HepG2 (cell line): ENCODE measurements at regions not wholly inside any gene's neighbourhood (a gene's known extent, or its start where the extent isn't known, plus 50 kb on each side); places are given as distances from the start of the nearest gene placed in this dataset.

Experiments
- ATAC-seq: fragments of 200-7000 bp; cut with Tn5 transposase; 3 replicates; pipeline ENCODE4 v1.9.1; 2020; ENCODE audit warnings: mild to moderate bottlenecking, moderate library complexity
- BruUV-seq: library from RNA; stranded (reverse); fragments of 400-500 nt; replicated peaks from 2 replicates; lab custom pipeline; 2021; lab: Mats Ljungman, UMichigan
- CTCF ChIA-PET: fragments of 300-600 bp; formaldehyde crosslinking; extraction: SDS; loops from one replicate; lab custom pipeline; 2021; ENCODE audit warnings: low total read pairs, inconsistent platforms, low intra/inter-chr PET ratio; lab: Yijun Ruan, JAX
- POLR2A ChIA-PET: fragments of 350-600 bp; sonication (Branson Sonifier 250); formaldehyde crosslinking; loops from one replicate; lab custom pipeline; 2020; ENCODE audit warnings: antibody characterized with exemption, inconsistent platforms; lab: Yijun Ruan, JAX
- DNase-seq: peaks from one replicate; pipeline ENCODE4 v3.0.0-alpha.2; 2015; ENCODE audit warnings: low spot score
- FAIRE-seq: peaks from 3 replicates; lab custom pipeline; 2011; peaks lifted over from hg19 to GRCh38; lab: Jason Lieb, UNC
- H2AFZ ChIP-seq: one replicate; pipeline ENCODE4 v1.6.1; 2011; ENCODE audit warnings: low read length, inconsistent platforms
- H3K27ac ChIP-seq: fragments of 300-600 bp; 3 replicates; pipeline ENCODE4 v1.8.0; 2011; ENCODE audit warnings: mixed run types, mild to moderate bottlenecking, mixed read lengths, low read length, inconsistent platforms; ENCODE audit not compliant: insufficient read depth; ENCODE audit errors: extremely low read length
- H3K27me3 ChIP-seq, 2 experiments: fragments of 200-600 bp in 1 of 2; 2 replicates in 1 of 2; 3 replicates in 1 of 2; pipeline versions ENCODE4 v1.6.0 to v1.8.0; 2011; ENCODE audit warnings: low read length in 2 of 2, mild to moderate bottlenecking in 2 of 2, moderate library complexity in 2 of 2, inconsistent platforms in 1 of 2; ENCODE audit not compliant: insufficient read depth in 2 of 2, control insufficient read depth in 1 of 2
- H3K36me3 ChIP-seq, 2 experiments: fragments of 200-600 bp in 1 of 2; replicated peaks in 1 of 2; 2 replicates in 1 of 2; 3 replicates in 1 of 2; pipeline versions ENCODE4 v1.5.1 to v1.8.0; 2011; ENCODE audit warnings: low read length in 2 of 2, inconsistent platforms in 1 of 2; ENCODE audit not compliant: insufficient read depth in 2 of 2, control insufficient read depth in 1 of 2
- H3K4me1 ChIP-seq: 2 replicates; pipeline ENCODE4 v1.5.1; 2012; ENCODE audit warnings: low read length, inconsistent platforms; ENCODE audit not compliant: insufficient read depth
- H3K4me2 ChIP-seq: 2 replicates; pipeline ENCODE4 v1.6.0; 2011; ENCODE audit warnings: low read depth, low read length, inconsistent platforms
- H3K4me3 ChIP-seq, 3 experiments: fragments of 200-600 bp in 1 of 3; sonication (generic), shearing (Covaris generic) in 1 of 3; replicated peaks in 1 of 3; 2 replicates each; pipeline ENCODE4 v1.5.1; 2011 to 2016; ENCODE audit warnings: low read length in 3 of 3, inconsistent platforms in 2 of 3, low read depth in 2 of 3, mild to moderate bottlenecking in 2 of 3, control low read depth in 1 of 3, mixed read lengths in 1 of 3; ENCODE audit not compliant: insufficient read depth in 1 of 3
- H3K79me2 ChIP-seq: one replicate; pipeline ENCODE4 v1.6.1; 2011; ENCODE audit warnings: low read length, inconsistent platforms; ENCODE audit not compliant: insufficient read depth
- H3K9ac ChIP-seq: 2 replicates; pipeline ENCODE4 v1.6.0; 2011; ENCODE audit warnings: mild to moderate bottlenecking, low read depth, low read length, inconsistent platforms; ENCODE audit not compliant: insufficient read depth
- H3K9me3 ChIP-seq: 2 replicates; pipeline ENCODE4 v1.5.1; 2012; ENCODE audit warnings: mild to moderate bottlenecking, low read length
- H4K20me1 ChIP-seq: 2 replicates; pipeline ENCODE4 v1.6.0; 2011; ENCODE audit warnings: inconsistent platforms, mild to moderate bottlenecking, low read length, moderate library complexity; ENCODE audit not compliant: insufficient read depth
- CEBPB ChIP-seq: IDR thresholded peaks from 2 replicates; pipeline ENCODE4 v1.6.1; 2011; ENCODE audit warnings: low read depth, low read length, improper control_type of control experiment, borderline replicate concordance
- CTCF ChIP-seq: sonication (generic); formaldehyde crosslinking; IDR thresholded peaks from 2 replicates; pipeline ENCODE4 v1.5.0; 2020; ENCODE audit warnings: mild to moderate bottlenecking, missing genetic modification reagents, moderate library complexity
- MNT ChIP-seq: fragments of 450-650 bp; IDR thresholded peaks from 2 replicates; pipeline ENCODE4 v1.6.1; 2016
- NFKBIZ ChIP-seq: IDR thresholded peaks from 2 replicates; pipeline ENCODE4 v1.6.1; 2018; ENCODE audit warnings: missing genetic modification reagents, missing compliant biosample characterization
- POGK ChIP-seq: sonication (generic); formaldehyde crosslinking; conservative IDR thresholded peaks from 2 replicates; pipeline ENCODE4 v1.8.0; 2022; ENCODE audit warnings: mild to moderate bottlenecking, moderate library complexity, missing genetic modification reagents
- THYN1 ChIP-seq: sonication (generic); formaldehyde crosslinking; IDR thresholded peaks from 2 replicates; pipeline ENCODE4 v1.8.1; 2023; ENCODE audit warnings: low read depth, mild to moderate bottlenecking, moderate library complexity, missing genetic modification reagents, borderline replicate concordance
- WGBS: methylation state at CpG from one replicate; pipeline ENCODE4 v1.1.6; 2017; ENCODE audit warnings: low lambda C conversion rate; 5-methylcytosine and 5-hydroxymethylcytosine counted together
- in situ Hi-C: cut with HindIII; loops from 2 replicates; pipeline ENCODE4 v1.10.0; 2017; ENCODE audit warnings: low pct_unique_long_range_greater_than_20kb; ENCODE audit not compliant: extremely low pct_ligation_motif_present
- intact Hi-C: fragments of 100-400 bp; cut with micrococcal nuclease; formaldehyde crosslinking; loops from one replicate; pipeline ENCODE4 v1.10.0; 2022; ENCODE audit not compliant: unreplicated experiment

- TF ChIP-seq NFKBIZ (CRISPR knock-in tag), result no peak
- peak; percentile 63 for TF ChIP-seq MNT
- no peak for TF ChIP-seq POGK
- no peak for TF ChIP-seq CEBPB
- DNase-seq, result no peak
- intact Hi-C loops (no loop called here), in situ Hi-C loops (no loop called here)
- Histone ChIP-seq H3K79me2 (no peaks in the 10 kb centered on the region), H3K9me3 (peaks cover 23% of the 10 kb centered on the region; the same call in 1 of the 2 replicates), H2AFZ (no peak overlapping the region), H3K36me3 (no peaks in the 10 kb centered on the region), H3K4me2 (no peak overlapping the region), H3K4me1 (no peaks in the 10 kb centered on the region), H3K4me3 (no peak overlapping the region), H3K9ac (no peak overlapping the region), H3K27me3 (no peaks in the 10 kb centered on the region), H4K20me1 (no peaks in the 10 kb centered on the region), H3K27ac (no peak overlapping the region)
- FAIRE-seq, result no peak
- ChIA-PET CTCF (no interaction called here), POLR2A (no interaction called here)
- no TSS peak for BruUV-seq
- no peak for ATAC-seq
Observed at GRCh38 chr7:15891151-15891881, 204.8 kb upstream of the MEOX2 start.

- intact Hi-C loops (no loop called here), in situ Hi-C loops (no loop called here)
- Histone ChIP-seq H3K36me3 (no peaks in the 10 kb centered on the region), H3K4me3 (no peak overlapping the region), H3K27me3 (no peaks in the 10 kb centered on the region), H3K9me3 (peaks cover 14% of the 10 kb centered on the region; the same call in 1 of the 2 replicates), H4K20me1 (no peaks in the 10 kb centered on the region), H3K9ac (no peak overlapping the region), H3K4me1 (no peaks in the 10 kb centered on the region), H2AFZ (no peak overlapping the region), H3K4me2 (no peak overlapping the region), H3K79me2 (no peaks in the 10 kb centered on the region), H3K27ac (no peak overlapping the region)
- WGBS, result 4% methylated on average over 3 of the region's 3 CpGs
- FAIRE-seq (no peak), DNase-seq (no peak), ATAC-seq (peak; percentile 63)
- ChIA-PET CTCF (no interaction called here), POLR2A (no interaction called here)
- no TSS peak for BruUV-seq
- 0 out of 2 replicates have a peak, but pooled peaks have one; percentile 14 for TF ChIP-seq CTCF (CRISPR knock-in tag)
- no peak for TF ChIP-seq THYN1
Observed at GRCh38 chr7:15889507-15889906, 203.0 kb upstream of the MEOX2 start.
